ENCODE measurements at regions not wholly inside any gene's neighbourhood (a gene's known extent, or its start where the extent isn't known, plus 50 kb on each side); places are given as distances from the start of the nearest gene placed in this dataset.

- 55 to 70% methylated on average over 2 of the region's 2 CpGs for WGBS, 2 donors
- intact Hi-C loops (cut with DNase I; ENCODE audit: low total_unique reads) = no loop called here
- Histone ChIP-seq H3K27me3 (no peaks in the 10 kb centered on the region), H3K9me3 (no peaks in the 10 kb centered on the region), H3K4me3 (peak overlapping the region; percentile 19 to 21), H3K27ac (no peak overlapping the region), H3K4me1 (no peaks in the 10 kb centered on the region), H3K36me3 (ENCODE audit: low read depth, missing control alignments) (no peaks in the 10 kb centered on the region)
- TF ChIP-seq CTCF (IDR thresholded peaks at IDR 0.05) (no peak), POLR2A (IDR thresholded peaks at IDR 0.05) (no peak)
- DNase-seq = peak; percentile 21
These were observed 105.8 kb downstream of the TBX19 start for GRCh38 chr1:168386492-168386891.

- DNase-seq = no peak
- Histone ChIP-seq H3K27me3 (no peaks in the 10 kb centered on the region), H3K27ac (no peak overlapping the region), H3K4me1 (no peaks in the 10 kb centered on the region), H3K9me3 (no peaks in the 10 kb centered on the region), H3K36me3 (ENCODE audit: low read depth, missing control alignments) (no peaks in the 10 kb centered on the region), H3K4me3 (no peak overlapping the region)
- intact Hi-C loops (cut with DNase I; ENCODE audit: low total_unique reads) = no loop called here
- TF ChIP-seq POLR2A (IDR thresholded peaks at IDR 0.05) = no peak
- TF ChIP-seq CTCF (IDR thresholded peaks at IDR 0.05) = no peak
These were observed 101.2 kb downstream of the TBX19 start for GRCh38 chr1:168381850-168382249.

- intact Hi-C loops (cut with DNase I; ENCODE audit: low total_unique reads) = no loop called here
- WGBS, 2 donors = 91 to 92% methylated on average over 2 of the region's 2 CpGs
These were observed 100.3 kb downstream of the TBX19 start for GRCh38 chr1:168380945-168381344.

GRCh38 chr1:168379104-168379860 lies 98.6 kb downstream of the TBX19 start:
- Histone ChIP-seq H3K27ac (no peak overlapping the region), H3K4me1 (no peaks in the 10 kb centered on the region), H3K4me3 (no peak overlapping the region), H3K36me3 (ENCODE audit: low read depth, missing control alignments) (no peaks in the 10 kb centered on the region), H3K9me3 (no peaks in the 10 kb centered on the region), H3K27me3 (no peaks in the 10 kb centered on the region)
- 93 to 97% methylated on average over 8 of the region's 8 CpGs for whole genome bisulfite sequencing, 2 donors
- TF ChIP-seq CTCF (IDR thresholded peaks at IDR 0.05) = no peak
- TF ChIP-seq POLR2A (IDR thresholded peaks at IDR 0.05) = no peak
- intact Hi-C loops (cut with DNase I; ENCODE audit: low total_unique reads) = no loop called here
- DNase-seq = no peak

More at GRCh38 chr1:168380945-168381344, 100.3 kb downstream of the TBX19 start:
- TF ChIP-seq POLR2A (IDR thresholded peaks at IDR 0.05) (no peak), CTCF (IDR thresholded peaks at IDR 0.05) (no peak)
- no peak overlapping the region for H3K4me3 ChIP-seq
- no peaks in the 10 kb centered on the region for H3K9me3 ChIP-seq
- H3K27ac ChIP-seq = no peak overlapping the region
- no peaks in the 10 kb centered on the region for H3K27me3 ChIP-seq
- no peak for DNase-seq
- H3K4me1 ChIP-seq = no peaks in the 10 kb centered on the region
- H3K36me3 ChIP-seq (ENCODE audit: low read depth, missing control alignments) = no peaks in the 10 kb centered on the region

Data from testis (tissue), 2 donors.